HG02943 (cell line): ENCODE measurements at regions not wholly inside any gene's neighbourhood (a gene's known extent, or its start where the extent isn't known, plus 50 kb on each side); places are given as distances from the start of the nearest gene placed in this dataset.

Source experiments
- ATAC-seq: cut with Tn5 transposase; IDR thresholded peaks from one replicate; pipeline ENCODE4 v1.9.1; 2021; ENCODE audit warnings: mild to moderate bottlenecking, low read depth, moderate library complexity; ENCODE audit not compliant: unreplicated experiment

DNA sequence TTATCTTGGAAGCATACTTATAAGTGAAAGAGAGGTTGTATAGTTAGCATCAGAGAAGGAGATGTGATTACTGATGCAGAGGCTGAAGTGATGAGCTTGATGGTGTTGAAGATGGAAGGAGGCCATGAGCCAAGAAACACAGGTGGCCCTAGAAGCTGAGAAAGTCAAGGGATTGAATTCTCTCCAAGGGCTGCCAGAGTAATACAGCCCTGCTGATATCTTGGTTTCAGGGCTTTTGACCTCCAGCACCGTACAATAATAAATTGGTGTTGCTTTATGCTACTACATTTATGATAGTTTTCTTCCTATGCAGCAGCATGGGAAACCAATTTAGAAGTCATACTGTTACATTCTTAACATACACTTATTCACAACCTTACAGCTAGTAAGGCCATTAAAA, 1133.3 kb downstream of the AACS start:
- ATAC-seq: no peak

DNA sequence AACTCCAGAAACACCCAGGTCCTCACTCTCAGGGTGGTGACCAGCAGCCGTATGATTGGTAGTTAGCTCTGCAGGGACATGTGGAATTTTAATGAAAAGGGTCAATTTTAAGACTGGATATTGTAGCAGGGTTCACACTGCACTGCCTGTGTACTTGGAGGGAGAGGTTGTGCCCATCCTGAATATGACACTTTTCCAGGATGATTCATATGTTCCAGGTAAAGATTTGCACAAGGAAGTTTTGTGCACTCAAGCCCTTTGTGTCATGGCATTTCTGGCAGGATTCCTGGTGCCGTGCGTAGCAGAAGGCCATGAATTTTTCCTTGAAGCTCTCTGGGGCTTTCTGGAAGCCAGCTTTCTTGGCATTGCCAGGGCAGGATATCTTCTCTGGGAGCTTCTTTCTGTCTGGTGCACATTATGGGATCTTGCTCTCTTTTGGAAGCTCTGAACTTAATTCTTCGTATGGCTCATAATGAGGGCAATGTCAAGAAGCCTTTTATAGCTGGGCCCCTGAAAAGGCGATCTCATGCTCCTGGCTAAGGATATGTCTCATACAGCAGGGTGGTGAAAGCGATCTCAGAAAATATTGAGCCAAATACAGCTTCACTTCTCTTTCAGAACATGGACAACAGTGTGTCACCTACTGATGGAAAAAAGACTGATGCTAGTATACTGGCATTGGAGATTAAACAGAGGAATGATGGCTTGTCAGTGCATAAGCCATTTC, 1133.9 kb downstream of the AACS start:
- no peak for ATAC-seq

DNA sequence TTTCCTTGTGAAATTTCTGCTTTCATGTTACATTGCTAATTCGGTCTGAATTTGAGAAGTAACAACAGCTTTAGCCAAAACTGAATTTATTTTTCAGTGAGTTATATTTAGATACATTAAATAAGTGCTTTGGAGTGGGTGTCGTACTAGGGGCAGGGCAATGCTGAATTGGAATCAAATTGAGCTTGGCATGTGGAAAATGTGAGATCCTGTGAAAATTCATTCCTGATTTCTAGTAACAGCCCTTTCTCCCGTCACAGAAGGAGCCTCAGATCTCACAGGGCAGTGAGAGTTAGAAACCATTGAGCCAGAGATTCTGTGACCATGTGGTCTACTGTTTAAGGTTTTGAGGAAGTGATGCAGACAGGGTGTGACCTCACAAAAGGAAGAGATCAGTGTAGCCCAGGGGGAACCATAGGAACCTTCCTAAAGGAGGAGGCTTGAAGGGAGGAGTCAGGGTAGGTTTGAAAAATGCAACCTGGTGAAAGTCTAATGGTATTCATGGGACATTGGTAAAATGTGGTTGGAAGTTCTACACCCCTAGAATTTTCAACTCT, 1136.8 kb downstream of the AACS start:
- ATAC-seq: no peak

DNA sequence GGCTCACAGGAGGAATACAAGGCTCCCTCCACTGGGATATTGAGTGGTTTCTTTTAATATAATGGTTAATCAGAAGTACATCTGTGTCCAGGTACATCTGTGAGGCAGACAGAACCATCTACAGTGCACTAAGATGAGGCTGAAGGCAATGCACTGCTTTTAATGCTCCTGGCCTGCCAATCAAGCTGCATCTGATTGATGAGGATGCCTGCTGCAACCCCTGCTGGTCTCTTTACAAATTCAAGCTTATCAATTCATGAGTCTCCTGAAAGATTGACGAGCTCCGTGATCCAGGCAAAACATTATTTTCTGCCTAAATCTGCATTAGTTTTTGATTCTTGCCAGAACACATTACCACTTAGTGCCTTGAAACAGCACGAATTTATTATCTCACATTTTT, 1139.1 kb downstream of the AACS start:
- no peak for ATAC-seq

DNA sequence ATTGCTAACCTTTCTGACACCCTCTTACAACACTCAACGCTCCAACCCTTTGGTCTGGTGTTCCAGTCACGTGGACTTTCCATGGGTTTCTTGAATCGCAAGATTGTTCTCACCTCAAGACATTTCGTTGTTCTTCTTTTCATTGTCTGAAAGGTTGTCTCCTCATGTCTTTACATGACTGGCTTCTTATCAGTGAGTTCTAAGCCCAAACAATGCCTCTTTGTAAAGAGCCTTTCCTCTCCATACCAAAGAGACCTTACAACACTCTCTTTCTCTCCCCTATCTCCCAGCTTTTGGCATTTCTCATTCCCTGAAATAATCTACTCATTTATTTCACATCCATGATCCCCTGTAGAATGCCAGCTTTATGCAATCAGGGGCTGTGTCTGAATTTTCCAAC, 1144.8 kb downstream of the AACS start:
- no peak for ATAC-seq

DNA sequence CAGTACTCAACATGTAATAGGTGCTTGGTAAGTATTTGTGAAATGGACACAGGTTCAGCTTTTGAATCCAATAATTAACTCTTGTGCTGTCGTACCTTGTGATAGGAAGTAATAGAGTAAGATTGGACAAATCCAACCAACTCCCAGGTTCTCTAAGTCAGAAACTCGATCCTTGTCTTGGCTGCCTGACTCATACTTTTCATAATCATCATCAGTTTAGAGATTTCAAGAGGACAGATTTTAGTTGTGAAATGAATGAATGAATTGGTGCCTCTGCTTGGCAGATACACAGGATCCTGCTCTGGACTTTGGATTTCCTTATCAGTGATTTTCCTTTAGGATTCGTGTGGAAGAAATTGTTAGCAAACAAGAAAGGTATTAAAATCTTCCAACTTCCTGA, 1145.2 kb downstream of the AACS start:
- no peak for ATAC-seq

DNA sequence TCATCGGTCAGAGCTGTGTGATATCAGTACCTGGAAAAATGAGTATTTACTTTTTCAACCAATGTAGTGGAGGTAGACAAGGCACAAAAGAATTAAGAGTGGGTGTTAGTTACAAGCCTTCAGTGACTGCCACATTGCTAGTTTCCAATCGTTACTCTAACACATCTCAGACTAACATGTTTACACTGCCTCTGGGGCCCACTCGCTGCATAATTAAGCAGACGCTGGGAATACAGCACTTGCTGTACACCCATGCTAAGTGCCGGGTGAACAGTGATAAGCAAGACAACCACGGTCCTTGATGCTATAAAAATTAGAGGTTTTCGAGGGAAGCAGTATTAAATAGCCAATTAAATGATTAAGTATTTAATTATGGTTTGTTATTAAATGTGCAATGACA, 1147.6 kb downstream of the AACS start:
- ATAC-seq: no peak

DNA sequence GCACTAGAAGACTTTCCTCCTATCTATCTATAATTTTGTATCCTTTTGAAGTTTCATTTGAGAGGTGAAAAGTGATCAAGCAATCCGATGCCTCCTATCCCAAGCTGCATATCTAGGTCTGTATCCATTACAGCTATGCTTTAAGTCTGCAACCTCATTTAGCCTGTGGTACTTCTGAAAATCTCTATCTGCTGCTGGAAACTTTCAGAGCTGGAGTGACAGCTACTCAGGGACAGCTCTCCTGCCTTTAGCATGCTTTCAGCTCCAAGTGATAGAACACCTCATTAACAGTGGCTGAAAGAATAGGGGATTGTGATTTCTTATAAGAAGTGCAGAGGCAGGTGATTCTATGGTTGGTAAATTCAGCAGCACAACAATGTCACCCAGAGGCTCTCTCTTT, 1153.5 kb downstream of the AACS start:
- no peak for ATAC-seq

DNA sequence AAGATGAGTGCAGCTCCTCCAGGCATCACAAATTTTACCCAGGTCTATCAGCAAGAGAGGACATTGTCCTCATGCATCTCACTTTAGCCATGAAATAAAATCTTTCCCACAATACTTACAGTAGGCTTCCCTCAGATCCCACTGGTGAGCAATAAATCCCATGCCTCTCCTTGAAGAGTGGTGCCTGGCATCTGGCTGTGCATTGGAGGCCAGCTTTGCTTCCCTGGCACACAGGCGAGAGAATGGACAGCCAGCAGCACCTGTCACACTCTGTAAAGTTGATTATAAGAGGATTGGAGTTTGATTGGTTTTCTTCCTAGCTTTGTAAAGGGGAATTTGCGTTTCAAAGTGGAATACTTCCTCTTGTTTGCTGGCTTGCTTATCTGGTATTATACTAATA, 1153.9 kb downstream of the AACS start:
- no peak for ATAC-seq

DNA sequence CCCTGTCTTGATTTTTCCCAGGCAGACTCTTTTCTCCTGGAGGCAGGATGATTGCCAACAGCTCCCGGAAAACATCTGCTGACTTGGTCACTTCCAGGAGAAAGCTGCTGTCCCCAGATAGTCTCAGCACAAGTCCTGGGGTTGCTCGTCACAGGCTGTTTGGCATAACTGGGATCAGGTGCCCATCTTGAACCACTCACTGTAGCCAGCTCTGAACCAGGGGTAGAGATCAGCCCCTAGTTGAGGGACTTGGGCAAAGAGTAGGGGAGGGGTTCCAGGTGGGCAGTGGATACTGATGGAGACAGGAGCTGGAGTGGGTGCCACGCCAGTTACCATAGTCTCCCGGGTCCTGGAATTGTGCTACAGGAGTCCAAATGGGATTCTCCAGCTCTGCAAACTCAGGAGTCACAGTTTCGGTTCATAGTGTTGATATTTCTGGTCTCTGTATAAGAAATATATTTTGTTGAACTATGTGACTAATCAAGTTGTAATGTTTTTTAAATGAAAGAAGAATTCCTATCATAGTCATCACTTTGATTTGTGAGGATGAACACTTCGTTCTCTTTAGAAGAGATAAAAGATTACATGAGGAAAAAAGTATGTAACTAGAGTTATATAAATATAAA, 1154.5 kb downstream of the AACS start:
- ATAC-seq: no peak

DNA sequence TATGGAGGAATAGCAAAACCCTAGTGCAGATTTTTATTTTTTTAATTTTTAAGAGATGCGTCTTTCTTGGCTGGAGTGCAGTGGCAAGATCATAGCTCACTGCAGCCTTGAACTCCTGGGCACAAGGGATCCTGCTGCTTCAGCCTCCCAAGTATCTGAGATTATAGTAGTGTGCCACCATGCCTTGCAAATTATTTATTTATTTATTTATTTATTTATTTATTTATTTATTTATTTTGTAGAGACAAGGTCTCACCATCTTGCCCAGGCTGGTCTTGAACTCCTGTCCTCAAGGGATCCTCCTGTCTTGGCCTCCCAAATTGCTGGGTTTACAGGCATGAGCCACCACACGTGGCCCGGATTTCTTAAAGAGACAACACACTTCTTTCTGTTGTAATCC, 1158.8 kb downstream of the AACS start:
- no peak for ATAC-seq

DNA sequence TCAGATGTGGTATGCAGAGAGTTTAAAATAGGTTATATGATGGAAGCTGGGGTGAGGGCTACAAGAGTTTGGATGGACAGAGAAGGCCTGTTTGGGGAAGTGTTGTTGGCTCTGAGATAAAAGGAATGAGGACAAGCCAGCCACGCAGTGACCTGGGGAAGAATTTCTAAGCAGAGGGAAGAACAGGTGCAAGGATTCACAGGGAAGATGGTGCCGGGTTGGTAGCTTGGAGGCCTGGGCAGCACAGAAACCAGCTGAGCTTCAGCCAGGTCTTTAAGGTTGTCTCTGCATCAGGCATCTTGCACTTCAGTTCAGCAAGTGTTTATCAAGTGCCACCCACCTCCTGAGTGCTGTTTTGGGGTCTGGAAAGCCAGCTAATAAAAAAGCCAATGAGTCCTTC, 1163.7 kb downstream of the AACS start:
- ATAC-seq: no peak

DNA sequence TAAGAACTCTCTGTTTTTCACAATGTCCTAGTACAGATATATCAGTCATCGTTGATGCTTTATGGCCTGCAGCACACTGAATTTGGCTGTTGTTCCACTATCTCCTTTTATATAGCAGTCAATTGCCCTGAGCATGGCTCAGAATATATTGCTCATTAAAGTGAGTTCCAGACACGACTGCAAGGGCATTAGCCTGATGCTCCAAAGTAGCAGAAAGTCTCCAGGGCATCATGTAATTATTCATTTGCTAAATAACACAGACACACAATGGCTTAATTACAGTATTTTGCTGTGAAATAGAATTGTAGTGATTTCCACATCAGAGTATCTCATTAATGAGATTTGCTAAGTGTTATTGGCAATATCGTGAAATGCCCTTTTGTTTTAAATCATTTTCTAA, 1167.5 kb downstream of the AACS start:
- no peak for ATAC-seq

DNA sequence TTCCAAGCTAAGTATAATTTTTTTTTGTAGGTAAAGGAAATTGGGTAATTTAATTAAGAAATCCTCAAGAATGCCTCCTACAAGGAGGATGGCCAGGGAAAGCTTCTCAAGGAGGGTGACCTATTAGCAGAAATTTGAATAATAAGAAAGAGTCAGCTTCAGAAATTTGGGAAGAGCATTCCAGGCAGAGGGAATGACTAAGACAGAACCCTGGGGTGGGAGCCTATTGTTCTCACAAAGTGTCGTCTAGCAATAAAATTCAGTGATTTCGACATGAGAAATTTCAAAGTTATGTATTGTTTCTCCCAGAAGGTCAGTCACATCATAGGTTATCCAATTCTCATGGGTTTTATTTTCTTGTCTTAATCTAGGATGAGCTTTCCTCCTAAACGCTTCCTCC, 1168.4 kb downstream of the AACS start:
- ATAC-seq: no peak

DNA sequence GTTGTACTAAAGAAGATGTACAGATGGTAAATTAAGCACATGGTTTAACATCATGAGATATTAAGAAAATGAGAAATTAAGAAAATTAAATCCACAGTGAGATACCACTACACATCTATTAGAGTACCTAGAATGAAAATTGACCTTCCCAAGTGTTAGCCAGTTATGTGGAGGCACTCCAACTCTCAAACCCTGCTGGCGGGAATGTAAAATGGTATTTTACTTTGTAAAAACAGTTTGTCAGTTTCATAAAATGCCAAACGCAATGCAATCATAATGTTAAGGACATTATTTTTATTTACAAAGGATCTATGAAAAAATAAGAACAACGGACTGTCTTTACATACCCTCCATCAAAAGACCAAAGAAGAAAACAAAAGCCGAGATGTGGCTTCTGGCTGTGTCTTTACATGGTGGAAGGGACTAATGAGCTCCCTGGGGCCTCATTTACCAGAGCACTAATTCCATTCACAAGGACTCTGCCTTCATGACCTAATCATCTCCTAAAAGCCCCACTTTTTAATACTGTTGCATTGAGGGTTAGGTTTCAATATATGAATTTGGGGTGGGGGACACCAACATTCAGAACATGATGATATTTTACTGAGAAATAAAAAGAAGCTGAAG, 1178.7 kb downstream of the AACS start:
- ATAC-seq: no peak

DNA sequence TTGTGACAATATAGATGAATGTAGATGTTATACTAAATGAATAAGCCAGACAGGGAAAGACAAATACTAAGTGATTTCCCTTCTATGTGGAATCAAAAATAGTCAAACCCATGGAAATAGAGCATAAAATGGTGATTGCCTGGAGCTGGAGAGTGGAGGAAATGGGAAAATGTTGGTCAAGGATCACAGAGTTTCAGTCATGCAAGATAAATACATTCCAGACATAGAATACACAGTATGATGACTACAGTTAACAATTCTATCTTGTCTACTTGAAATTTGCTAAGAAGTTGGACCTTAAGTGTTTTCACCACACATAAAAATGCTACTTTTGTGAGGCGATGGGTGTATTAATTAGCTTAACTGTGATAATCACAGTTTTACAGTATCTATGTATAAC, 1182.7 kb downstream of the AACS start:
- no peak for ATAC-seq

DNA sequence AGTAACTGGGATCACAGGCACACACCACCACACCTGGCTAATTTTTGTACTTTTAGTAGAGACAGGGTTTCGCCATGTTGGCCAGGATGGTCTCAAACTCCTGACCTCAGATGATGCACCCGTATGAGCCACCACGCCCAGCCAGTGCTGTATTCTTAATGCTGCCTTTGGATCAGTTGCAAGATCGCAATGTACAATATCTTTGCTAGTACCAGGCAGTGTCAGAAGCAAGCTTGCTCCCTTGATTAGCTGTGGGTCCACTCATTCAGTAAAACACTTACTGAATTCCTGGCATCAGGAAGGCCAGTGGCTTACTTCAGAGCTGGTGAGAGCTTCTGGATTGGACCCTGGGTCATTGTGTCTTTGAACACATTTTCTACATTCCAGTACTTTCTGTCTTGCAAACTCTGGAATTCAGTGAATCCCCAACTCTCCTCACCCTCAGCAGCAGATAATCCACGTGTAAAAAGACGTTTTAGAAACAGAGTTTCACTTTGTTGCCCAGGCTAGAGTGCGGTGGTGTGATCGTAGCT, 1183.7 kb downstream of the AACS start:
- ATAC-seq: no peak

DNA sequence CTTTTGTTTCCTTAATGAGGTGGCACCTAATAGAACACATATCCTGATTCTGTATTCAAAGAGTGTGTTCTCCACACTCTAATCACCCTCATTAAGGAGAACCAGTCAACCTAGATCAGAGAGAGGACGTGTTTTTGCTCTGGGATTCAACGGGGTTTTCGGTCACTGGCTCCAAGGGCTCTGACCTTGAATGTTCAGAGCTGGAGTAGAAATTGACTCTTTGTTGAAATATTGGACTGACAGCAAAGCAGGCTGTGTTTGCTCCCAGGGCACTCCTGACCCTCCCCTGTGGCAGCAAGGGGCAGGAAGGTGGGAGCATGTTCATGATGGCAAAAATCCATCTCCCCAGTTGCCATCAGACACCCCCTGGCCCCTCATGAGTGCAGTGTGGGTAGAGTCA, 1193.0 kb downstream of the AACS start:
- no peak for ATAC-seq

DNA sequence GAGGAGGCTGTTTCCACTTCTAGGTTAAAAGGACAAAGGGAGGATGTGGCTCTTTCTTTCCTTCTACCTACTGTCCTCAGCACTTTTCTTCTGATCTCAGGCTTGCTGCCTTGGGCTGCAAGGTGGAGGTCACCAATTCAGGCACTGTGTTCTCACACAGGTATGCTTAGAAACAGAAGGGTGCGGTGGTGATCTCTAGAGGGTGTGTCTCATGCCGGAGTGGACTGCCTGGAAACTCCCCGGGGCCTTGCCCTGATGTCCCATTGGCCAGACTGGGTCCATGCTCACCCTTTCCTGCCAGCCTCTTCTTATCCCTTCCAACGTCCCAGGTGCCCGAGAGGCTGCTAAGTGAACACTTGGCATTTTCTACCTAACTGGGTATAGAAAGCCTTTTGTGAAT, 1197.6 kb downstream of the AACS start:
- no peak for ATAC-seq

DNA sequence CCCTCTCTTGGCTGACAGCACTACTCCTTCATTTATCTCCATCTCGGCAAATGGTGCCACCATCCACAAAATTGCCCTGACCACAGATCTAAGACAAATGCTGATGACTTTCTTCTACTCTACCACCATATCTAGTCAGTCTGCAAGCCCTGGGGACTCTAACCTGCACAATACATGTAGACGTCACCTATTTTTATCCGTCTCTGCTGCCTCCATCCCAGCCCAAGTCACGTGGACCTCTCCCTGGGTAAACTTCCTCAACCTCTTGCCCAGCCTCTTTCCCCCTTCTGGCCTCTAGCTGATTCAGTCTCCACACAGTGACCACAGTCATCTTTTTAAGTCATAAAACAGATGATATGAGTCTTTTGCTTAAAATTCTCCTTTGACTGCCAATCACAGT, 1203.0 kb downstream of the AACS start:
- ATAC-seq: no peak

DNA sequence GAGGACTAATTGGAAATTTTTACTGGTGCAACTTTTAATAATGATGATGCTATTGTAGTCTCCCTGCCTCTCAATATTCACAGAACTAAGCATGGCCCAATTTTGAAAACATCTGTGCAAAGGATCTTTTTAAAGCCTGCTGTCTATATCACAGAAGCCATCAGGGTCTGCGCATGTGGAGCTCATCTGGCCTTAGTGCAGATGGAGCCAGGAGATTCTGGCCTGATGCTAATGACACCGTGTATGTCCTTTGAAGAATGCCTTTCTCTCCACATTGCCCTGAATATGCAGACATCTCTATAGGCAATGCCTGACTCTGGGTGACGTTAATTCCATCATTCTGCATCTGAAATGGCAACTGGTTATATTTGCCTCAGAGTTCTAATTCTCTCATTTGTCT, 1205.9 kb downstream of the AACS start:
- no peak for ATAC-seq

DNA sequence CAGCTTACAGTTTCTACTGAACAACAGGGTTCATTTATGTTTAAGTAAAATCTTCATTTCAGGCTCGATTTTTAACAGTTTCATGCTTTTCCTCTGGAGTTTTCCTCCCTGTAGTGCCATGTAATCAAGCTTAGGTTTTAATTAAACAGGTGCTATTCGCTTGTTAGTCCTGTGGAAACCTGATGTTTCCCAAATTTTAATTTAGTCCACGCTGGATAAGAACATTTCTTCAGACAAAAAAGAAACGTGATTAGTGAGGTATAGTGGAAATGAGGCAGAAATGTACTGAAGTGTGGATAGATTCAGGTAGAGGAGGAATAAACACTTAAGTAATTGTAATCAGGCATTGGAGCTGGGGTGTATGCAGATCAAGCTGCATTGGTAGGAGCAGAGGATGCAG, 1217.5 kb downstream of the AACS start:
- ATAC-seq: no peak
